ENCODE measurements at regions not wholly inside any gene's neighbourhood (a gene's known extent, or its start where the extent isn't known, plus 50 kb on each side); places are given as distances from the start of the nearest gene placed in this dataset.

DNA sequence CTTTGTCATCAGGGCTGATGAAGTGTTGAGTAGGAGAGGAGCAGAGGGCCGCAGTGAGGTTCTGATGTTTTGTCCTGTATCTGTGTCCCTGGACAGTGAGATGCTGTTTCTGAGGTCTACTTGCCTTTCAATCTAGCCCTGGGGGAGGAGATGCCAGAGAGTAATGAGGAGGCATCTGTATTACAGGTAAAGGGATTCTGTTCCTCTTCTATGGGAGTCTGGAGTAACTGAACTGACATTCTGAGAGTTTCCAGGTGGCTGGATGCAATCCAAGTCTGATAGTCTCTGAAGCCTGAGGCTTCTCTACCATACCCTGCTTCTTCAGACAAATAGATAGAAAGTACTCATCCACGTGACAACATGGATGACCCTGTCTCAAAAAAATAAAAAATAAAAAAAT, 60.9 kb downstream of the IL12A start:
- TF ChIP-seq ATF2 (IDR thresholded peaks at IDR 0.05; ENCODE audit: low read length) (no peak), KDM1A (IDR thresholded peaks at IDR 0.05; ENCODE audit: borderline replicate concordance, low read length) (no peak), TBP (IDR thresholded peaks at IDR 0.05; ENCODE audit: low read depth, low read length) (no peak), CBX8 (IDR thresholded peaks at IDR 0.05; ENCODE audit: borderline replicate concordance, low read depth, low read length) (no peak)
- Histone ChIP-seq H4K5ac (ENCODE audit: insufficient read length, low read depth, low read length) (no peak overlapping the region), H4K8ac (ENCODE audit: extremely low read depth, insufficient read depth, low read length) (no peak overlapping the region), H3K4me3 (ENCODE audit: extremely low read depth in 1 of 4, insufficient read depth in 2 of 4, low read depth in 3 of 4, low read length in 4 of 4) (no peak overlapping the region), H3K4me1 (replicated peaks in 1 of 4; ENCODE audit: control insufficient read depth in 3 of 4, insufficient read depth in 4 of 4, low read length in 3 of 4) (no peaks in the 10 kb centered on the region), H3K56ac (replicated peaks; ENCODE audit: insufficient read length, low read depth, low read length) (no peak overlapping the region), H3K4ac (replicated peaks; ENCODE audit: insufficient read length, low read depth, low read length) (no peak overlapping the region), H2BK20ac (ENCODE audit: low read length) (no peak overlapping the region), H4K91ac (replicated peaks; ENCODE audit: insufficient read length, low read length) (no peak overlapping the region), H3K23ac (ENCODE audit: insufficient read length) (no peak overlapping the region), H2BK120ac (replicated peaks; ENCODE audit: low read depth, low read length) (no peak overlapping the region), H4K20me1 (replicated peaks in 1 of 2; ENCODE audit: control insufficient read depth in 1 of 2, insufficient read depth in 2 of 2, low read length in 2 of 2) (no peaks in the 10 kb centered on the region), H3K14ac (ENCODE audit: insufficient read length) (no peak overlapping the region), H3K79me2 (ENCODE audit: control insufficient read depth in 1 of 2, insufficient read depth in 2 of 2, low read length in 2 of 2) (no peaks in the 10 kb centered on the region), H3K27me3 (replicated peaks in 1 of 4; ENCODE audit: control insufficient read depth in 3 of 4, extremely low read depth in 1 of 4, insufficient read depth in 3 of 4, low read length in 3 of 4) (no peaks in the 10 kb centered on the region), H3K4me2 (ENCODE audit: insufficient read depth in 1 of 2, low read depth in 2 of 2, low read length in 2 of 2) (no peak overlapping the region), H2AK5ac (ENCODE audit: low read depth, low read length) (no peak overlapping the region), H3K9ac (replicated peaks in 1 of 4; ENCODE audit: extremely low read depth in 1 of 4, low read depth in 3 of 4, low read length in 3 of 4) (no peak overlapping the region), H3K36me3 (ENCODE audit: control insufficient read depth in 2 of 4, insufficient read depth in 4 of 4, low read length in 3 of 4) (no peaks in the 10 kb centered on the region), H2BK15ac (ENCODE audit: low read length) (no peak overlapping the region), H3K23me2 (ENCODE audit: low read depth, low read length) (no peaks in the 10 kb centered on the region), H3K79me1 (ENCODE audit: low read depth, low read length) (no peaks in the 10 kb centered on the region), H3K27ac (ENCODE audit: low read depth, low read length) (no peak overlapping the region), H3K9me3 (ENCODE audit: insufficient read depth in 2 of 2, low read depth in 1 of 2, low read length in 1 of 2) (no peaks in the 10 kb centered on the region), H2AFZ (ENCODE audit: low read length) (no peak overlapping the region), H2BK12ac (ENCODE audit: low read depth, low read length) (no peak overlapping the region), H3K18ac (ENCODE audit: extremely low read depth, low read length) (no peak overlapping the region), H2BK5ac (ENCODE audit: low read depth, low read length) (no peak overlapping the region)
- no peak for DNase-seq (ENCODE audit: low read depth in 1 of 2, low spot score in 2 of 2)
- WGBS, 2 experiments (ENCODE audit: extremely low coverage in 1 of 2, insufficient coverage in 1 of 2, insufficient read length in 1 of 2, insufficient replicate concordance in 2 of 2, low coverage in 1 of 2, low lambda C conversion rate in 2 of 2, missing lambda C conversion rate in 1 of 2): 79% methylated on average over 2 of the region's 2 CpGs; no CpG with 5 or more reads in 1 of the 2 experiments
- CTCF ChIA-PET (ENCODE audit: partially characterized antibody): interaction anchor here (1.7 kb wide), 1 partner anchor 12 kb away, joined by 5 read pairs; no protein-coding TSS in a partner anchor
- POLR2A ChIA-PET (ENCODE audit: partially characterized antibody): no interaction called here
- no peak for FAIRE-seq

All from H1 (cell line).